Progenitor cell of endocrine pancreas (in vitro differentiated cells): ENCODE measurements at regions not wholly inside any gene's neighbourhood (a gene's known extent, or its start where the extent isn't known, plus 50 kb on each side); places are given as distances from the start of the nearest gene placed in this dataset.

Source experiments
- DNase-seq: peaks from one replicate; pipeline ENCODE4 v3.0.0; 2021; ENCODE audit warnings: low spot score; ENCODE audit not compliant: unreplicated experiment
- H3K27ac Mint-ChIP-seq: 2 replicates; pipeline ENCODE4 v1.8.0; 2021; ENCODE audit warnings: mild to moderate bottlenecking, moderate library complexity, mixed read lengths
- H3K27me3 Mint-ChIP-seq: 2 replicates; pipeline ENCODE4 v1.8.0; 2021; ENCODE audit warnings: mixed read lengths
- H3K36me3 Mint-ChIP-seq: 2 replicates; pipeline ENCODE4 v1.8.0; 2022; ENCODE audit warnings: mixed read lengths; ENCODE audit not compliant: insufficient read depth
- H3K4me1 Mint-ChIP-seq: 2 replicates; pipeline ENCODE4 v1.8.0; 2021; ENCODE audit warnings: low read depth, mixed read lengths
- H3K4me3 Mint-ChIP-seq: 2 replicates; pipeline ENCODE4 v1.8.0; 2021; ENCODE audit warnings: low read depth, mild to moderate bottlenecking, moderate library complexity, mixed read lengths
- H3K9me3 Mint-ChIP-seq: 2 replicates; pipeline ENCODE4 v1.8.0; 2021; ENCODE audit warnings: low read depth, mixed read lengths
- TF ChIP-seq, protein P1 (sequence below): fragments of 200-600 bp; sonication (generic); IDR thresholded peaks from one replicate; pipeline ENCODE4 v1.5.0; 2021; ENCODE audit warnings: antibody characterized with exemption, mild to moderate bottlenecking; ENCODE audit not compliant: unreplicated experiment

- Mint-ChIP-seq H3K36me3 (no peaks in the 10 kb centered on the region), H3K4me1 (no peaks in the 10 kb centered on the region), H3K9me3 (peaks cover 20% of the 10 kb centered on the region), H3K27ac (no peak overlapping the region), H3K27me3 (no peaks in the 10 kb centered on the region), H3K4me3 (no peak overlapping the region)
- TF ChIP-seq, protein P1, sequence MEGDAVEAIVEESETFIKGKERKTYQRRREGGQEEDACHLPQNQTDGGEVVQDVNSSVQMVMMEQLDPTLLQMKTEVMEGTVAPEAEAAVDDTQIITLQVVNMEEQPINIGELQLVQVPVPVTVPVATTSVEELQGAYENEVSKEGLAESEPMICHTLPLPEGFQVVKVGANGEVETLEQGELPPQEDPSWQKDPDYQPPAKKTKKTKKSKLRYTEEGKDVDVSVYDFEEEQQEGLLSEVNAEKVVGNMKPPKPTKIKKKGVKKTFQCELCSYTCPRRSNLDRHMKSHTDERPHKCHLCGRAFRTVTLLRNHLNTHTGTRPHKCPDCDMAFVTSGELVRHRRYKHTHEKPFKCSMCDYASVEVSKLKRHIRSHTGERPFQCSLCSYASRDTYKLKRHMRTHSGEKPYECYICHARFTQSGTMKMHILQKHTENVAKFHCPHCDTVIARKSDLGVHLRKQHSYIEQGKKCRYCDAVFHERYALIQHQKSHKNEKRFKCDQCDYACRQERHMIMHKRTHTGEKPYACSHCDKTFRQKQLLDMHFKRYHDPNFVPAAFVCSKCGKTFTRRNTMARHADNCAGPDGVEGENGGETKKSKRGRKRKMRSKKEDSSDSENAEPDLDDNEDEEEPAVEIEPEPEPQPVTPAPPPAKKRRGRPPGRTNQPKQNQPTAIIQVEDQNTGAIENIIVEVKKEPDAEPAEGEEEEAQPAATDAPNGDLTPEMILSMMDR, result no peak
- no peak for DNase-seq
Measured at GRCh38 chrX:9108054-9108453, 74.1 kb upstream of the FAM9B start.

DNA sequence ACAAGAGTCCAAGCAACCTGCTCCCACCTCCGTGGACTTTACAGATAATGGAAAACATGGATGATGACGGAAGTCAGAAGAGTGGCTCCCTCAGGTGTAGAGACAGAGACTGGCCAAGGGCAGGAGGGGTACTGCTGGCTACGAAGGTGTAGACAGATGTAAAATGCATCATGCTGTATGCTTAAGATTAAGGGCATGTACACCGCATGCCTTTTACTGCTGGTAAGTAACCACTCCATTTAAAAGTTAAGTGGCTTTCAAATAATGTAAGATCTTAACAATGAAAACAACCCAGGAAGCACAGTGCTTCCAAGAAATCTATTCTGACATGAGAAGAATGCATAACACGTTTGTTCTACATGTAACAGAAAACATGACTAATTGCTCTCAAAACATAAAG lies 76.9 kb upstream of the FAM9B start:
- no peak for DNase-seq
- Mint-ChIP-seq H3K27me3 (no peaks in the 10 kb centered on the region), H3K4me1 (no peaks in the 10 kb centered on the region), H3K27ac (no peak overlapping the region), H3K4me3 (no peak overlapping the region), H3K36me3 (no peaks in the 10 kb centered on the region), H3K9me3 (peaks cover 14% of the 10 kb centered on the region)
- TF ChIP-seq, protein P1, result no peak

DNA sequence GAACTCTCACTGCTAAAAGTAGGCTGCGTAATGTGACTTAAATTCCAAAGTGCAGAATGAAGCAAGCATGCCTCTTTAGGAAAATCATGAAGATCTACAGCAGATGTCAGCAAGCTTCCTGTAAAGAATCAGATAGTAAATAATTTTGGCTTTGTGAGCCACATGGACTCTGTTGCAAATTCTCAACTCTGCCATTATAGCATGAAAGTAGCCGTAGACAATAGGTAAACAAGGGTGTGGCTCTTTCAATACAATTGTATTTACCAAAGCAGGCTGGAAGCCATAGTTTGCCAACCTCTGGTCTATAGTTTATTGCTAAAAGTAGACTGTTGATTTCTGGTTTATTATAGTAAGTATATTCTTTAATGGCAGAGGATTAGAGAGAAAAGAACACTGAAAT lies 80.3 kb upstream of the FAM9B start:
- Mint-ChIP-seq H3K27ac (no peak overlapping the region), H3K36me3 (no peaks in the 10 kb centered on the region), H3K27me3 (no peaks in the 10 kb centered on the region), H3K4me3 (no peak overlapping the region), H3K4me1 (no peaks in the 10 kb centered on the region), H3K9me3 (peaks cover 17% of the 10 kb centered on the region)
- TF ChIP-seq, protein P1, result no peak
- DNase-seq, result no peak

DNA sequence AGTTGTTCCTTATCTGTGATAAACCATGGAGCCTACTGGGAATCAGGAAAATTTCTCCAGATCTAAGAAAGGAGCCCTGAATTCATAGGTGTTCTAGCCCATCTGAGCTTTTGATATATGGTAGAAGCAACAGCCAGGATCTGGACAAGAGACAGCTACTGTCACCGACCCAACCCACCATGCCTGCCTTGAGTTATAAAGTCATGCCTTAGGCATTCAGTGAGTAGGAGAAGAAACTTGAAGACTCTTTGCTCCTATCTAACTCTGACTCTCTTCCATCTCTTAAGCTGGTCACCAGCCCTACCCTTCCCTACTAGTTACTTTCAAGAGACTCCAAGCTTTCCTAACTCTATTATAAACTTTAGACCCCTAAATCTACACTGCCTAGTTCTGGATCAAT lies 83.9 kb upstream of the FAM9B start:
- Mint-ChIP-seq H3K27ac (no peak overlapping the region), H3K27me3 (no peaks in the 10 kb centered on the region), H3K36me3 (no peaks in the 10 kb centered on the region), H3K4me3 (no peak overlapping the region), H3K4me1 (no peaks in the 10 kb centered on the region), H3K9me3 (peaks cover 28% of the 10 kb centered on the region)
- DNase-seq, result no peak
- TF ChIP-seq, protein P1, result no peak

GRCh38 chrX:9122519-9123245 lies 88.8 kb upstream of the FAM9B start:
- H3K4me1 Mint-ChIP-seq, result no peaks in the 10 kb centered on the region
- TF ChIP-seq, protein P1, result no peak
- H3K27me3 Mint-ChIP-seq, result no peaks in the 10 kb centered on the region
- no peak for DNase-seq
- H3K4me3 Mint-ChIP-seq, result no peak overlapping the region
- H3K9me3 Mint-ChIP-seq, result peaks cover 20% of the 10 kb centered on the region
- H3K36me3 Mint-ChIP-seq, result no peaks in the 10 kb centered on the region
- H3K27ac Mint-ChIP-seq, result no peak overlapping the region
